GM12865 (cell line): ENCODE measurements at regions not wholly inside any gene's neighbourhood (a gene's known extent, or its start where the extent isn't known, plus 50 kb on each side); places are given as distances from the start of the nearest gene placed in this dataset.

Experiments
- DNase-seq: peaks from one replicate; pipeline ENCODE4 v3.0.0; 2010; ENCODE audit warnings: low read depth
- H3K4me3 ChIP-seq: 2 replicates; pipeline ENCODE4 v1.5.1; 2011; ENCODE audit warnings: mild to moderate bottlenecking, low read depth, low read length, control low read depth
- CTCF ChIP-seq: IDR thresholded peaks from 2 replicates; pipeline ENCODE4 v1.5.1; 2011; ENCODE audit warnings: low read length, control low read depth, low read depth, inconsistent platforms; ENCODE audit not compliant: insufficient read depth; ENCODE audit errors: missing control alignments

GRCh38 chr21:28704746-28705145, 287.9 kb downstream of the LTN1 start:
- DNase-seq, result no peak
- H3K4me3 ChIP-seq, result no peak overlapping the region
- TF ChIP-seq CTCF, result no peak

- no peak for TF ChIP-seq CTCF
- H3K4me3 ChIP-seq, result no peak overlapping the region
- no peak for DNase-seq
Observed at GRCh38 chr21:28703861-28704260, 288.8 kb downstream of the LTN1 start.

GRCh38 chr21:28699596-28700259, 292.9 kb downstream of the LTN1 start:
- H3K4me3 ChIP-seq, result no peak overlapping the region
- DNase-seq, result no peak
- no peak for TF ChIP-seq CTCF

GRCh38 chr21:28699186-28699585, 293.5 kb downstream of the LTN1 start:
- DNase-seq, result no peak
- no peak for TF ChIP-seq CTCF
- H3K4me3 ChIP-seq, result no peak overlapping the region

- DNase-seq, result no peak
- no peak for TF ChIP-seq CTCF
- H3K4me3 ChIP-seq, result no peak overlapping the region
Observed at GRCh38 chr21:28696844-28697410, 295.8 kb downstream of the LTN1 start.

- DNase-seq, result no peak
- H3K4me3 ChIP-seq, result no peak overlapping the region
- no peak for TF ChIP-seq CTCF
Observed at GRCh38 chr21:28693476-28693875, 299.2 kb downstream of the LTN1 start.

GRCh38 chr21:28690196-28690595, 302.5 kb downstream of the LTN1 start:
- no peak overlapping the region for H3K4me3 ChIP-seq
- TF ChIP-seq CTCF, result no peak
- no peak for DNase-seq
